Glutamatergic neuron (in vitro differentiated cells): ENCODE measurements at regions not wholly inside any gene's neighbourhood (a gene's known extent, or its start where the extent isn't known, plus 50 kb on each side); places are given as distances from the start of the nearest gene placed in this dataset.
A peak's percentile ranks its signal among the peaks of the same experiment; 100 is the strongest.

Experiments
- DNase-seq: peaks from one replicate; pipeline ENCODE4 v3.0.0; 2022
- H3K27ac Mint-ChIP-seq: one replicate; pipeline ENCODE4 v1.8.0; 2020; ENCODE audit warnings: mild to moderate bottlenecking, mixed read lengths, inconsistent platforms; ENCODE audit not compliant: unreplicated experiment
- H3K27me3 Mint-ChIP-seq: one replicate; pipeline ENCODE4 v1.8.0; 2020; ENCODE audit warnings: mild to moderate bottlenecking, moderate library complexity, mixed read lengths, inconsistent platforms; ENCODE audit not compliant: unreplicated experiment
- H3K36me3 Mint-ChIP-seq: one replicate; pipeline ENCODE4 v1.8.0; 2020; ENCODE audit warnings: mild to moderate bottlenecking, mixed read lengths, inconsistent platforms; ENCODE audit not compliant: unreplicated experiment
- H3K4me1 Mint-ChIP-seq: one replicate; pipeline ENCODE4 v1.8.0; 2020; ENCODE audit warnings: mild to moderate bottlenecking, low read depth, mixed read lengths, inconsistent platforms; ENCODE audit not compliant: unreplicated experiment
- H3K4me3 Mint-ChIP-seq: one replicate; pipeline ENCODE4 v1.8.0; 2020; ENCODE audit warnings: mild to moderate bottlenecking, mixed read lengths, inconsistent platforms; ENCODE audit not compliant: unreplicated experiment
- H3K9me3 Mint-ChIP-seq: one replicate; pipeline ENCODE4 v1.8.0; 2020; ENCODE audit warnings: mild to moderate bottlenecking, moderate library complexity, mixed read lengths, inconsistent platforms; ENCODE audit not compliant: unreplicated experiment
- CTCF ChIP-seq: fragments of 200-600 bp; sonication (generic); IDR thresholded peaks from one replicate; pipeline ENCODE4 v1.5.0; 2021; ENCODE audit not compliant: partially characterized antibody, unreplicated experiment

- no peak for DNase-seq
- H3K27me3 Mint-ChIP-seq = peaks cover 2% of the 10 kb centered on the region
- peaks cover 11% of the 10 kb centered on the region for H3K36me3 Mint-ChIP-seq
- peaks cover 30% of the 10 kb centered on the region for H3K4me1 Mint-ChIP-seq
- TF ChIP-seq CTCF = no peak
- H3K27ac Mint-ChIP-seq = peak overlapping the region; percentile 60
- H3K4me3 Mint-ChIP-seq = peak overlapping the region; percentile 55
- H3K9me3 Mint-ChIP-seq = peaks cover 6% of the 10 kb centered on the region
These were observed 65.1 kb upstream of the ZNF366 start for GRCh38 chr5:72572236-72572765.

GRCh38 chr5:72569408-72569944 is 62.3 kb upstream of the ZNF366 start:
- no peak for TF ChIP-seq CTCF
- H3K9me3 Mint-ChIP-seq = peaks cover 4% of the 10 kb centered on the region
- peaks cover 2% of the 10 kb centered on the region for H3K27me3 Mint-ChIP-seq
- H3K36me3 Mint-ChIP-seq = no peaks in the 10 kb centered on the region
- peaks cover 30% of the 10 kb centered on the region for H3K4me1 Mint-ChIP-seq
- DNase-seq = no peak
- no peak overlapping the region for H3K27ac Mint-ChIP-seq
- H3K4me3 Mint-ChIP-seq = no peak overlapping the region

GRCh38 chr5:72566746-72567145 is 59.5 kb upstream of the ZNF366 start:
- Mint-ChIP-seq H3K27me3 (peaks cover 1% of the 10 kb centered on the region), H3K36me3 (peaks cover 5% of the 10 kb centered on the region), H3K4me1 (peaks cover 22% of the 10 kb centered on the region), H3K4me3 (no peak overlapping the region), H3K9me3 (peaks cover under 1% of the 10 kb centered on the region), H3K27ac (no peak overlapping the region)
- DNase-seq = no peak
- TF ChIP-seq CTCF = no peak

GRCh38 chr5:72565513-72566289 is 58.5 kb upstream of the ZNF366 start:
- peaks cover 1% of the 10 kb centered on the region for H3K27me3 Mint-ChIP-seq
- no peaks in the 10 kb centered on the region for H3K9me3 Mint-ChIP-seq

More at GRCh38 chr5:72565513-72566289, 58.5 kb upstream of the ZNF366 start:
- H3K4me3 Mint-ChIP-seq = no peak overlapping the region
- H3K4me1 Mint-ChIP-seq = peaks cover 18% of the 10 kb centered on the region
- peaks cover 5% of the 10 kb centered on the region for H3K36me3 Mint-ChIP-seq
- H3K27ac Mint-ChIP-seq = no peak overlapping the region
- TF ChIP-seq CTCF = no peak
- no peak for DNase-seq
